CD1c-positive myeloid dendritic cell (primary cell): ENCODE measurements at regions not wholly inside any gene's neighbourhood (a gene's known extent, or its start where the extent isn't known, plus 50 kb on each side); places are given as distances from the start of the nearest gene placed in this dataset.

Experiments
- DNase-seq: peaks from one replicate; pipeline ENCODE4 v3.0.0-alpha.2; 2016; ENCODE audit errors: extremely low spot score

DNA sequence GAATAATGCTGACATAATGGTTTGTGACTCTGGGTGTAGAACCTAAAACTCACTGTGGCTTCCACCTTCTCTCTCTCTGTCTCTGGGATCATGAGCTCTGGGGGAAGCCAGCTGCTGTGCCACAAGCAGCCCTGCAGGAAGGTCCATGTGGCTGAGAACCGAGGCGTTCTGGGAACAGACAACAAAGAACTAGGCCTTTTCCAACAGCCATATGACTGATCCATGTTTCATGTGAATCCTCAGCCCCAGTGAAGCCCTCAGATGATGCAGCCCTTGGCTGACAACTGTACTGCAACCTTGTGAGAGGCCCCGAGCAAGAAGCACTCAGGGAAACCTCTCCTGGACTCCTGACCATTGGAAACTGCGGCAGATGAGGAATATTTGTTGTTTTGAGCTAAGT is 56.6 kb downstream of the HLA-G start:
- DNase-seq, result no peak

DNA sequence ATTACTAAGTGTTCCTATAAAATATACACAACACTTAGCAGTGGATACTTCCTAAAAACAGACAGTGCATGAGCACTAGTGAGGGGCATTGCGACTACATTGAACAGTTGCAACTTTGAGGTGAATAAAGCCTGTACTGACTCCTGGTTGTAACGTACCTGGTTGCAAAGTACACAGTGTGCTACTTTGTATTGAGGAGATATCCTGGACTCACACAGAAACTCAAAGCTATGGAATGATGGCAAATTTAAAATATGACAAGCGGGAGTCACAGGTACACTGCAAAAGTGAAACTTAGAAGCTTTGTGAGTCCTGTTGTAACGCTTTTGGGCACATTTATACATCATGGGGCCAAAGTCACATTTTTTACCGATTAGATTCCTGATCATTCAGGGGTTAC is 55.6 kb upstream of the HLA-A start:
- DNase-seq, result no peak

DNA sequence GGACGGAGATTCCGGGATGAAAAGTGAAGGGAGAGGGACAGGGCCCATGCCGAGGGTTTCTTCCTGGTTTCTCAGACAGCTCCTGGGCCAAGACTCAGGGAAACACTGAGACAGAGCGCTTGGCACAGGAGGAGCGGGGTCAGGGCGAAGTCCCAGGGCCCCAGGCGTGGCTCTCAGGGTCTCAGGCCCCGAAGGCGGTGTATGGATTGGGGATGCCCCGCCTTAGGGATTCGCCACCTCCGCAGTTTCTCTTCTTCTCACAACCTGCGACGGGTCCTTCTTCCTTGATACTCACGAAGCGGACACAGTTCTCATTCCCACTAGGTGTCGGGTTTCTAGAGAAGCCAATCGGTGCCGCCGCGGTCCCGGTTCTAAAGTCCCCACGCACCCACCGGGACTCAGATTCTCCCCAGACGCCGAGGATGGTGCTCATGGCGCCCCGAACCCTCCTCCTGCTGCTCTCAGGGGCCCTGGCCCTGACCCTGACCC is 55.0 kb upstream of the HLA-A start:
- DNase-seq, result peak; percentile 36

DNA sequence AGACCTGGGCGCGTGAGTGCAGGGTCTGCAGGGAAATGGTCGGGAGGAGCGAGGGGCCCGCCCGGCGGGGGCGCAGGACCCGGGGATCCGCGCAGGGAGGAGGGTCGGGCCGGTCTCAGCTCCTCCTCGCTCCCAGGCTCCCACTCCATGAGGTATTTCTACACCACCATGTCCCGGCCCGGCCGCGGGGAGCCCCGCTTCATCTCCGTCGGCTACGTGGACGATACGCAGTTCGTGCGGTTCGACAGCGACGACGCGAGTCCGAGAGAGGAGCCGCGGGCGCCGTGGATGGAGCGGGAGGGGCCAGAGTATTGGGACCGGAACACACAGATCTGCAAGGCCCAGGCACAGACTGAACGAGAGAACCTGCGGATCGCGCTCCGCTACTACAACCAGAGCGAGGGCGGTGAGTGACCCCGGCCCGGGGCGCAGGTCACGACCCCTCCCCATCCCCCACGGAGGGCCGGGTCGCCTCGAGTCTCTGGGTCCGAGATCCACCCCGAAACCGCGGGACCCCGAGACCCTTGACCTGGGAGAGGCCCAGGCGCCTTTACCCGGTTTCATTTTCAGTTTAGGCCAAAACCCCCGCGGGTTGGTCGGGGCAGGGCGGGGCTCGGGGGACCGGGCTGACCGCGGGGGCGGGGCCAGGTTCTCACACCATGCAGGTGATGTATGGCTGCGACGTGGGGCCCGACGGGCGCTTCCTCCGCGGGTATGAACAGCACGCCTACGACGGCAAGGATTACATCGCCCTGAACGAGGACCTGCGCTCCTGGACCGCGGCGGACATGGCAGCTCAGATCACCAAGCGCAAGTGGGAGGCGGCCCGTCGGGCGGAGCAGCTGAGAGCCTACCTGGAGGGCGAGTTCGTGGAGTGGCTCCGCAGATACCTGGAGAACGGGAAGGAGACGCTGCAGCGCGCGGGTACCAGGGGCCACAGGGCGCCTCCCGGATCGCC is 54.2 kb upstream of the HLA-A start:
- DNase-seq, result peak; percentile 67
